Natural killer cell (primary cell): ENCODE measurements at regions not wholly inside any gene's neighbourhood (a gene's known extent, or its start where the extent isn't known, plus 50 kb on each side); places are given as distances from the start of the nearest gene placed in this dataset.

Experiments used
- ATAC-seq, 3 donors: fragments of 150-1000 bp in 2 of 3; fragments of 200-7000 bp in 1 of 3; cut with Tn5 transposase; 1 replicate in 1 of 3; 2 replicates in 2 of 3; pipeline ENCODE4 v1.10.0; 2021; ENCODE audit warnings: mild to moderate bottlenecking in 2 of 3, moderate library complexity in 2 of 3
- DNase-seq, 2 donors: peaks; one replicate each; pipeline versions ENCODE4 v3.0.0 to v3.0.0-alpha.2; 2013 to 2021; ENCODE audit warnings: mixed read lengths in 1 of 2
- H3K27ac ChIP-seq: one replicate; pipeline ENCODE4 v1.5.1; 2013; ENCODE audit warnings: mild to moderate bottlenecking, low read length
- H3K27me3 ChIP-seq: one replicate; pipeline ENCODE4 v1.6.1; 2013; ENCODE audit warnings: low read length; ENCODE audit not compliant: control insufficient read depth, insufficient read depth
- H3K36me3 ChIP-seq: one replicate; pipeline ENCODE4 v1.6.1; 2013; ENCODE audit warnings: low read length; ENCODE audit not compliant: control insufficient read depth, insufficient read depth
- H3K4me1 ChIP-seq: one replicate; pipeline ENCODE4 v1.6.1; 2013; ENCODE audit warnings: low read length; ENCODE audit not compliant: control insufficient read depth, insufficient read depth
- H3K4me3 ChIP-seq: one replicate; pipeline ENCODE4 v1.5.1; 2013; ENCODE audit warnings: low read length
- H3K9me3 ChIP-seq: one replicate; pipeline ENCODE4 v1.6.1; 2013; ENCODE audit warnings: low read length; ENCODE audit not compliant: control insufficient read depth, insufficient read depth
- H3K27ac Mint-ChIP-seq, 2 donors: one replicate each; pipeline ENCODE4 v1.8.0; 2022; ENCODE audit warnings: mild to moderate bottlenecking in 2 of 2, mixed read lengths in 2 of 2, moderate library complexity in 1 of 2
- H3K27me3 Mint-ChIP-seq, 2 donors: one replicate each; pipeline ENCODE4 v1.8.0; 2022; ENCODE audit warnings: low read depth in 2 of 2, mixed read lengths in 2 of 2
- H3K36me3 Mint-ChIP-seq: one replicate; pipeline ENCODE4 v1.8.0; 2022; ENCODE audit warnings: mixed read lengths
- H3K4me1 Mint-ChIP-seq, 2 donors: one replicate each; pipeline ENCODE4 v1.8.0; 2022; ENCODE audit warnings: mixed read lengths in 2 of 2
- H3K4me3 Mint-ChIP-seq: one replicate; pipeline ENCODE4 v1.8.0; 2022; ENCODE audit warnings: mild to moderate bottlenecking, moderate library complexity, mixed read lengths
- H3K9me3 Mint-ChIP-seq, 2 donors: one replicate each; pipeline ENCODE4 v1.8.0; 2022; ENCODE audit warnings: mixed read lengths in 2 of 2
- CTCF ChIP-seq: fragments of 200-600 bp; IDR thresholded peaks from one replicate; pipeline ENCODE4 v1.8.0; 2022; ENCODE audit warnings: antibody characterized with exemption
- WGBS: methylation state at CpG from one replicate; pipeline ENCODE4 v1.1.7; 2013; ENCODE audit warnings: missing lambda C conversion rate; ENCODE audit not compliant: insufficient coverage; 5-methylcytosine and 5-hydroxymethylcytosine counted together
- intact Hi-C: fragments of 100-400 bp; cut with micrococcal nuclease; formaldehyde crosslinking; loops from one replicate; pipeline ENCODE4 v1.14.2; 2022

DNA sequence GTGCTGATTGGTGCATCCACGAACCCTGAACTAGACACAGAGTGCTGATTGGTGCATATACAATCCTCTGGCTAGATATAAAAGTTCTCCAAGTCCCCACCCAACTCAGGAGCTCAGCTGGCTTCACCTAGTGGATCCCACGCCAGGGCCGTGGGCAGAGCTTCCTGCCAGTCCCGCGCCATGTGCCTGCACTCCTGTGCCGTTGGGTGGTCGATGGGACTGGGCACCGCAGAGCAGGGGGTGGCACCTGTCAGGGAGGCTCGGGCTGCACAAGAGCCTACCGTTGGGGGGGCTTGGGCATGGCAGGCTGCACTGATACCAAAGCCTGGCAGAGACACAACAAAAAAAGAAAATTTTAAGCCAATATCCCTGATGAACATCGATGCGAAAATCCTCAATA, 185.4 kb upstream of the ASCC3 start:
- Mint-ChIP-seq H3K36me3 (no peaks in the 10 kb centered on the region), H3K27me3 (no peaks in the 10 kb centered on the region), H3K4me1 (no peaks in the 10 kb centered on the region), H3K4me3 (no peak overlapping the region), H3K27ac (no peak overlapping the region), H3K9me3 (peaks cover 12 to 14% of the 10 kb centered on the region in 2 donors)
- H3K9me3 ChIP-seq, result peaks cover 9% of the 10 kb centered on the region
- no peaks in the 10 kb centered on the region for H3K36me3 ChIP-seq
- H3K4me1 ChIP-seq, result no peaks in the 10 kb centered on the region
- no peak overlapping the region for H3K27ac ChIP-seq
- WGBS, result 92% methylated on average over 12 of the region's 12 CpGs
- intact Hi-C loops, result no loop called here
- no peak for DNase-seq
- ATAC-seq, result no peak
- no peak overlapping the region for H3K4me3 ChIP-seq
- TF ChIP-seq CTCF, result no peak
- no peaks in the 10 kb centered on the region for H3K27me3 ChIP-seq

- no peaks in the 10 kb centered on the region for H3K4me1 Mint-ChIP-seq
- no peaks in the 10 kb centered on the region for H3K9me3 ChIP-seq
- intact Hi-C loops, result no loop called here
Observed at GRCh38 chr6:101069191-101069795, 188.2 kb upstream of the ASCC3 start.

DNA sequence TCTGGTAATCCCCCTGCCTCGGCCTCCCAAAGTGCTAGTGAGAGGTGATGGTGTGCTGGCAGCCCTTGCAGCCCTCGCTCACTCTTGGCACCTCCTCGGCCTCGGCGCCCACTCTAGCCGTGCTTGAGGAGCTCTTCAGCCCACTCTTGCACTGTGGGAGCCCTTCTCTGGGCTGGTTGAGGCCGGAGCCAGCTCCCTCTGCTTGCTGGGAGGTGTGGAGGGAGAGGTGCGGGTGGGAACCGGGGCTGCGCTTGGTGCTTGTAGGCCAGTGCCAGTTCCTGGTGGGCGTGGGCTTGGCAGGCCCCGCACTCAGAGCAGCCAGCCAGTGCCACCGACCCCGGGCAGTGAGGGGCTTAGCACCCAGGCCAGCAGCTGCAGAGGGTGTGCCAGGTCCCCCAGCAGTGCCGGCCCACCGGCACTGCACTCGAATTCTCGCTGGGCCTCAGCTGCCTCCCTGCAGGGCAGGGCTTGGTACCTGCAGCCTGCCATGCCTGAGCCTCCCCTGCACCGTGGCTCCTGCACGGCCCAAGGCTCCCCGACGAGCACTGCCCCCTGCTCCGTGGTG, 189.0 kb upstream of the ASCC3 start:
- no peaks in the 10 kb centered on the region for H3K36me3 ChIP-seq
- WGBS, result 87% methylated on average over 23 of the region's 23 CpGs
- DNase-seq, result no peak
- no peaks in the 10 kb centered on the region for H3K9me3 ChIP-seq
- Mint-ChIP-seq H3K4me3 (no peak overlapping the region), H3K27ac (no peak overlapping the region), H3K9me3 (peaks cover 7 to 12% of the 10 kb centered on the region in 2 donors), H3K4me1 (no peaks in the 10 kb centered on the region), H3K36me3 (no peaks in the 10 kb centered on the region), H3K27me3 (no peaks in the 10 kb centered on the region)
- no peak overlapping the region for H3K27ac ChIP-seq
- no peak overlapping the region for H3K4me3 ChIP-seq
- intact Hi-C loops, result no loop called here
- TF ChIP-seq CTCF, result no peak
- no peak for ATAC-seq
- H3K27me3 ChIP-seq, result no peaks in the 10 kb centered on the region
- H3K4me1 ChIP-seq, result no peaks in the 10 kb centered on the region

More at GRCh38 chr6:101069191-101069795, 188.2 kb upstream of the ASCC3 start:
- no peak for ATAC-seq
- Mint-ChIP-seq H3K9me3 (peaks cover 9 to 16% of the 10 kb centered on the region in 2 donors), H3K4me3 (no peak overlapping the region), H3K36me3 (no peaks in the 10 kb centered on the region), H3K27ac (no peak overlapping the region), H3K27me3 (no peaks in the 10 kb centered on the region)
- no peak for DNase-seq
- no peak for TF ChIP-seq CTCF
- Histone ChIP-seq H3K4me3 (no peak overlapping the region), H3K4me1 (no peaks in the 10 kb centered on the region), H3K27ac (no peak overlapping the region), H3K27me3 (no peaks in the 10 kb centered on the region), H3K36me3 (no peaks in the 10 kb centered on the region)

DNA sequence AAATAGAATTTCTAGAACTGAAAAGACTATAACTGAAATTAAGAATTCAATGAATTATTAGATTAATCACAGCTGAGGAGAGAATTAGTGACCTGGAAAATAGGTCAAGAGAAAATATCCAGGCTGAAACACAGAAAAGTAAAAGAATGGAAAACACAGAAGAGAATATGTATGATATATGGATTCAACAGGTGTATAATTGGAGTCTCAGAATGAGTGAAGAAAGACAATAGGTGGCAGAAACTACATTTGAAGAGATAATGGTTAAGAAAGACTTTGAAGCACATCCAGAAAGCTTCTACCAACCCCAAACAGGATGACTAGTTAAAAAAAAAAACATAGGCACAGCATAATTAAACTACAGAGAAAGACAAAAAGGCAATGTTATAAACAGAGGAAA, 196.2 kb upstream of the ASCC3 start:
- no peak overlapping the region for H3K4me3 Mint-ChIP-seq
- H3K36me3 Mint-ChIP-seq, result no peaks in the 10 kb centered on the region
- Histone ChIP-seq H3K4me1 (no peaks in the 10 kb centered on the region), H3K9me3 (no peaks in the 10 kb centered on the region), H3K4me3 (no peak overlapping the region), H3K27me3 (no peaks in the 10 kb centered on the region), H3K27ac (no peak overlapping the region), H3K36me3 (no peaks in the 10 kb centered on the region)
- H3K4me1 Mint-ChIP-seq, result no peaks in the 10 kb centered on the region
- no peak overlapping the region for H3K27ac Mint-ChIP-seq
- TF ChIP-seq CTCF, result no peak
- ATAC-seq (no peak), DNase-seq (no peak)
- peaks cover 10 to 14% of the 10 kb centered on the region in 2 donors for H3K9me3 Mint-ChIP-seq
- H3K27me3 Mint-ChIP-seq, result no peaks in the 10 kb centered on the region
- intact Hi-C loops, result no loop called here
